Activated CD4-positive, alpha-beta T cell treated with anti-CD3 and anti-CD28 coated beads, Interleukin-2, amount 50 U/mL, for 48 hours (primary cell): ENCODE measurements at regions not wholly inside any gene's neighbourhood (a gene's known extent, or its start where the extent isn't known, plus 50 kb on each side); places are given as distances from the start of the nearest gene placed in this dataset.
"Not testable (repeated sequence)": the region's sequence is repeated elsewhere in the genome, so short reads cannot be mapped to it uniquely, and the experiment has no call there.

Experiments
- DNase-seq, 2 experiments: peaks; one replicate each; pipeline ENCODE4 v3.0.0-alpha.2; 2020

DNA sequence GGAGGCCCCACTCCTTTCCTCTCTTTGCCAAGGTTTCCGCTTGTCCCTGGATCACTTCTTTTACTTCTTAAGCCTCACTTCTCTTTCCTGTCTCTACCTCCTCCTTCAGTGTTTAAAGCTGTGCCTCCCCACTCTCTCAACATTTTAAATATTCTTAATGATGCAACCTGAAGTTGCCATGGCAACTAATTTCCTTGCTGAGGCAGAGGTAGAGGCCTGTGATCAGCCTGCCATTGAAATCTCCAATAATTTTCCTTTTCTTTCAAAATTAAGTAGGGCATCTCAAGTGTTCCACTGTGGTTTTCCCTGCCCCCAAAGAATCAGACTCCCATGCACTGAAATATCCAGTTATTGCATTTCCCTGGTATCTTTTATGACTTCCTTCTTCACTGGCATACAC is 108.6 kb upstream of the VRK1 start:
- DNase-seq: no peak

DNA sequence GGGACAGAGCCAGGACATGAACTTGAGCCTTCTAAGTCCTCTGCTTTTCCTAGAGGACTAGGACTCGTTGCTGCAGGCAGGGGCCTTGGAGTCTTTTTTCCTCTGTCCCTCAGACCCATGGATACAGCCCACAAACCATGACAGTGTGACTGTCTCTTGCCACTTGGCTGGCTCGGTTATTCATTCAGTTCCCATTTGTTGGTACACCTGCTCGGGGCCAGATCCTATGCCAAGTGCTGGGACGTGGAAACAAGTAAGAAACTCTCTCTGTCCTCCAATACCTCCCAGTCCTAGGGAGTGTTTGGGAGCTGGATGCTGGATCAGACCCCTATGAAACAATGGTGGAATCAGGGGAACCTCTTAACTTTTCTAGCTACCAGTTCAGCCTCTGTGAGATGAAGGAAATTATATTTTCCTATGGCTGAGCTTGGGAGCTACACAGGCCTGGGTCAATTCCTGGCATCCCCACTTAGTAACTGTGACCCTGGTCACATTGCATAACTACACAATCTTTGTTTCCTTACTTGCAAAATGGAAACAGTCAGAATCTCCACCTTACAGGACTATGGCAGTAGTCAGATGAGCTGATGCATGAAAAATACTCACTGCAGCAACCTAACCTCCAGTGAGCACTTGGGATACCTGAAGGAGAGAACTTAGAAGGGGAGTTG is 106.3 kb upstream of the VRK1 start:
- no peak for DNase-seq

DNA sequence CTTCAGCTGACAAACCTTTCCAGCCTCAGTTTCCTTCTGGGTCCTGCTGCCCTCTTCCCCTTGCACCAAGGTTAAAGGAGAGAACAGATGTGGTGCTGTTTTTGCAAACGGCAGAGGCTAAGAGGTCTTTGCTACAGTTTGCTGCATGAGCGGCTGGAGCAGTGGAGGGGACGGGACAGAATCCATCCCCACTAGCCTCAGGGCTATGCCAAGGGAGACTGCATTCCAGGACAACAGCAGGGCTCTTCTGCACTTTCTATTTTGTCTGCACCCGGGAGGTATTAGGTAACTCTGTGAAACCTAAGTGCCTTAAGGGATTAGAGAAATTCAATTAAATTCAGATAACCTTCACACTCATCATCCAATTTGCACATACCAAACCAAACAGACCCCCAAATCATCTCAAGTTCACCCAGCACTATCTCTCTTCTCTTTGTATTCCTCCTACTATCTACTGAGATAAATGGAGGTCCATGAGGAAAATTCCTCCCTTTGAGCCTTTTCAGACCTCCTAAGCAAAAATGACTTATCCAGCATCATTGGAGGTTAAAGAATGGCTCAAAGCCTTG is 103.8 kb upstream of the VRK1 start:
- DNase-seq: no peak

DNA sequence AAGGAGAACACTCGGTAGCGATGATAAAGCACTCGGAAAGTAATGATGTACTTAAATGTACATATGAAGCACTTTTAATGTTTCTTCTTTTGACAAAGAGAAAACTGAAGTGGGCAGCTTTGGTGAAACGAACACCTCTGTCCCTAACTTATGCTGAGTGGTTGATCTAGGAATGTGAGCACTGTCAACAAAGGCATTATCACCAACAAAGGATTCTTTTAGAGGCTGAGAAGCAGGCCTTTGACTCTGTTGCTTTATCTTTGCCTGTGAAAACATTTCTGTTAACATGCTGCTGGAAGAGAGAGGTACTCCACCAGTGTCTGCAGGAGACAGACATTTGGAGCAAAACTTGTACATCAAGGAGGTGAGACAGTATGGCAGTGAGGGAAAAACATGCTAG is 103.2 kb upstream of the VRK1 start:
- DNase-seq: no peak

DNA sequence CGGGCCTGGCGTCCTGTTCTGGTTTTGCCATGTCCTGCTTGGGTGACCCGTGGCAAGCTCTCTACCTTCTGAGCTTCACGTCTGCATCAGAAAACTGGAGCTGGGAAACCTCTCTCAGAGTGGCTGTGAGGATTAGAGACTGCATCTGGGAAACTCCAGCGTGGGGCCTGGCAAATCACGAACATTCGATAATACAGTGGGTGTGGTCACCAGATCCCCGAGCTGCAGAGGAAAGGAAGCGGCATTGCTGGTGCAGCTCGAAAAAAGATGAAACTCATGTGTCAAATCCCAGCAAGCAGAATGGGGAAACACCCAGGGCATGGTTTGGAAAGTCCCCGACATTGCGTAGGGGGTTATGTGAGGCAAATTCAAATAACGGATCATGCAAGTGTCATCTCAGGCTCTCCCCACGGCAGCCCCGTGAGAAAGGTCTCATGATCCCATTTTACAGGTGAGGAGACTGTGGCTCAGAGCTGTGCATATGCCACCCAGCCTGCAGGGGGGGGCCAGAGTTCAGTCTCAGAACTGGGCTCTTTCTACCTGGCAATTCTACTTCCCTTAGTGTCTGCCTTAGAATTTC is 98.1 kb upstream of the VRK1 start:
- DNase-seq: peak; percentile 34 to 35

DNA sequence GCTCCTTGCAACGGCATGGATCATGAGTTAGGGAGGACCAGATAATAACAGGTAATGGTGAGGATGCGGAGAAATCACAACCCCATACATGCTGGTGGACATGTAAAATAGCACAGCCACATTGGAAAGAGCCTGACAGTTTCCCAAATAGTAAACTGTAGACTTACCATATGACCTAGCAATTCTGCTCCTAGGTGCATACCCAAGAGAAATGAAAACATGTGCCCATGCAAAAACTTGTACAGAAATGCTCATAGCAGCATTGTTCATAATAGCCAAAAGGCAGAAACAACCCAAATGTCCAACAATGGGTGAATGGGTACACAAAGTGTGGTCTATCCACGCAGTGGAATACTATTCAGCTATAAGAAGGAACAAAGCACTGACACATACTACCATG is 97.5 kb upstream of the VRK1 start:
- no peak for DNase-seq

DNA sequence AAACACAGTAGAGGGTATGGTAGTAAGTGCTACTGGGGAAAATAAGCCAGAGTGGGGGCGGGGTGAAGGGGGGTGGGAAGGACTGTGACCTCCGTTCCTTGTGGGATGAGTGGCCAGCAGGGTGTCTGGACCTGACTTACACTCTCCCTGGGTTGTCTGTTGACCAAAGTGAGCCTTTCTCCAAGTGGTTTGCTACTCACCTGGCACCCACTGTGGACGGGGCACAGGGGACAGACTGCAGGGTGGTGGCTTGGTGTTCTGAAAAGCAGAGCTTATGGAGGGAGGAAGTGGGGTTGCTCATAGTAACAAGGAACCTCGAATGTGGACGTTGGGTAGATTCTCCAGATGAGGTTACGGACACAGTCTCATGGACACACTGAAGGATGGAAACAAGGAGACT is 94.4 kb upstream of the VRK1 start:
- DNase-seq: no peak

DNA sequence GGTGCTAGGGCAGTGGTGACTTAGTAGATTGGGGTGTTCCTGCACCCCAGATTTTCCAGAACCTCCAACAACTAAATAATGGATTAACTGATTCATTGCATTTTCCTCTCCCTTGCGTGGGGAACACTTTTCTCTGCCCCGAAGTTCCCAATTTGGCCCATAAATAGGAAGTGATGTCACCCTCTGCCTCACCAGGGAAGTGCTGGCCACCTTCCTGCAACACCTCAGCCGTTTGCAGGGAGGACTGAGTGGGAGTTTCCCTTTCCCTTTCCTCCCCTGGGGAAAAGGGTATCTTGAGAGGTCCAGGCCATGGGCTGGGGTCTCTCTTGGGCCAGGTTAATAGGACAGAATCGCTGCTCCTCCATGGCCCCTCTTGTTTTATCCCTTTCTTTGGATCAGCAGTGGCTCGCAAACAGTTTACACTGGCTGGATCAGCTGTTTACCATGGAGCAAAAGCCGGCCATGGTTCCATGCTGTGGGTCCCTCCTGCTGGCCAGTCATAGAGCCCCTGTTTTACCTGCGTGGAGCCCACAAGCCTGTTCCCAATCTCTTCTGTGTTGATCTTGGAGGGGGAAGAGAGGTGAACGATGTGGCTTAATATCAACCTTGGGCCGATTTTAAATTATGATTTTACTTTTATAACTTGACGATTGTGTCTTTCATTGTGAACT is 91.6 kb upstream of the VRK1 start:
- DNase-seq: no peak

DNA sequence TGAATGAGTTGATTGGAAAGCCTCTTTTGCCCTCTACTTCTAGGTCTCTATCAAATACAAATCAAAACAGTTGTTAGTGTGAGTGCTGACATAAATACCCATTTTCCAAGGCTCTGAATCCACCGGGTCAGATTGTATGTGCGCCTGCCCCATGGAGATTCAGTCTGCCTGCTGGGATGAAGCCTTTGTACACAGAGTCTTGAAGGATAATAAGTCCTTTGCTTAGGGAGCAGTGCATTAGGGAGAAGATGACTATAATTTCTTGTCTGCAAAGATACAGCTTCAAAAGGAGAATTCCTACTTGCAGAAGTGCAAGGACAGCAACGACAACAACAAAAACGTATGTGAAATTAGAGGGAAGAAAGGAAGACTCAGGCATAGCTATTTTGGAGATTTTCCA is 90.3 kb upstream of the VRK1 start:
- DNase-seq: no peak

DNA sequence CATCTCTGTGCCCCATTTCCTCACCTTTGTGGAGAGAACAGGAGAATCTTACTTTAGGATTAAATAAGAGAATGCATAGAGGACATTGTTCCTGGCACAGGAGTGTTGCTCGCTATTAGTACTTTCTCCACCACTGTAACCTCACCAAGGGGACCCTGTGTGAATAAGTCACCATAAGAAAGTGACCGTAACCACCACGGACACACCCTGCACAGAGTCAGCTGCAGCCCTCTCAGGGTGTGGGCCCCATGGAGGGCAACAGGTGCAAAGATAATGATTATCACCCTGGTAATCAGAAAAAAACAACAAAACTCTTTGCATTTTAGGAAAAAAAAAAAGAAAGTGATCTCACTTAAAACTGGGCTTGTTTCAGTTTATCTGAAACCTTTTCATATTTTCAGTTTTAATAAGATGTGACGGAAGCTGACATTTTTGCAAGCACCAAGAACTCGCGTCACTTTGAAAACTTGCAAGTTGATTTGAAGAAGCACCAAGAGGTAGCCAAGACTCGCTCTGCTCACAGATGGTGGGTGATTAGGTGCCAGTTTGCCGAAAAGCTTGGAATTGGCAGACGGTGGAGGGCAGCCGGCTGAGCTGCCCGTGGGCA is 87.0 kb upstream of the VRK1 start:
- DNase-seq: no peak

DNA sequence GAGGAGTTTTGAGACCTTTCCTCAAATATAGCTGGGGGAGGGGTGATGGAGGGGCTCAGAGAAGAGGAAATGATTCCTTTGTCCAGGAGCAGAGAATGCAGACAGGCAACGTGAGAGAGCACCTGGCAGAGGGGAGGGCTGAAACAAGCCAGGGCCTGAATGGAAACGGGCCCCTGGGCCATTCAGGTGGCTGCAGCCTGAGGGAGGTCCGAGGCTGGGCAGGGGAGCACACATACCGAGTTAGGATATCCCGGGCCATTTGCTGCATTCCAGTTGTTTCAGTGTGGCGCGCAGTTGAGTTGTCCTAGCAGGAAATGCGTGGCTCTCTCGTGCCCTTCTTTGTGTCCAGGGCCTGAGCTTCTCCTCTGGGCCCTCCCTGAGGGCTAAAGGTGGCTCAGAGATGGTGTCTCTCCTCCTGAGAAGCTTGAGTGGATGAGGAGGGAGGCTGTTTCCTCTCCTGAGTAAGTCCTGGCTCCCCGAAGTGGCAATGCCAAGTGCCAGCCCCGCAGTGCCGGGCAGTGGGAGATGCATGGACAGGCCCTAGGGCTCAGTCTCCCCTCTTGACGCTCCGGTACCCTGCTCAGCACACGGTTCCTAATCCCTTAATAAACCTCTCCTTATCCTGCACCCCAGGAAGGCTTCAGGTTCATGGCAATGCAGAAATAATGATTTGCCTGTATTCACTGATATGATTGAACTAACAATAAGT is 85.5 kb upstream of the VRK1 start:
- no peak for DNase-seq

DNA sequence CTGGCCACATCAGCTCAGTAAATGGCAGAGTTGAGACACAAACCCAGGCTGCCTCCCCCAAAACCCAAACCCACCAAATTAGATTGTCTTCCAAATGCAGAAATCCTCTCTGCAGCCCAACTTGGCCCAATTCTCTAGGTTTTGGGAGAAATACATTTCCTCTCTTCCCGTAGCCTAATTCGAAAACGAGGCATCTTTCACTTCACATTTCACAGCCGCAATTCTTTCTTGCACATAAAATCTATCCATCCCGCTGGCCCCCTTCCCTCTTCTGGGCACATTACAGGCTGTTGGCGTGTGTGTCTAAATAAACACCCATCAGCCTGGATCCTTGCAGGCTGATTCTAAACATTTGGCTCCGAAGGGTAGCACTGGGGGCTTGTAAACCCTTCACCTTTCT is 83.8 kb upstream of the VRK1 start:
- DNase-seq: no peak

DNA sequence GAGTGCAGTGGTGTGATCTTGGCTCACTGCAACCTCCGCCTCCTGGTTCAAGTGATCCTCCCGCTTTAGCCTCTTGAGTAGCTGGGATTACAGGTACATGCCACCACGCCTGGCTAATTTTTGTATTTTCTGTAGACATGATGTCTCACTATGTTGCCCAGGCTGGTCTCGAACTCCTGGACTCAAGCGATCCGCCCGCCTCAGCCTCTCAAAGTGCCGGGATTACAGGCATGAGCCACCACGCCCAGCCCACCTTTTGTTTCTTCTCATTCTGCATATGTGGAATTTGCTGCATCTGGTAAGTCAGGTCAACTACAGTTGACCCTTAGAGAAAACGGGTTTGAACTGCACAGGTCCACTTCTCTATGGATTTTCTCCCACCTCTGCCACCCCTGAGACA is 82.6 kb upstream of the VRK1 start:
- DNase-seq: not testable (repeated sequence)

DNA sequence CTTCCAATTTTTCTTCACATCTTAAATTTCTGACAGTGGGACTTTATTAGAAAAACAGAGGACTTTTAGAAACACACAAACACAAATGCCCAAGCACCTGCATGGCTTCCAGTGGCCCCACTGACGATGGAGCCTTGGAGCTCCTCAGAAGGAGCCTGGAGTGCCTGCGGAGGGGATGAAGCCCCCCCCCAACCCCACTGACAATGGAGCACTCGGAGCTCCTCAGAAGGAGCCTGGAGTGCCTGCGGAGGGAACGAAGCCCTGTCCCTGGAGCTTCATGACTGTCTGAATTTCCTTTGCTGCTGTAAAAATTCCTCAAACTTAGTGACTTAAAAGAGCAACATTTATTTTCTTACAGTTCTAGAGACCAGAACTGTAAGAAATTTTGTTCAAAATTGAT is 80.1 kb upstream of the VRK1 start:
- DNase-seq: no peak

DNA sequence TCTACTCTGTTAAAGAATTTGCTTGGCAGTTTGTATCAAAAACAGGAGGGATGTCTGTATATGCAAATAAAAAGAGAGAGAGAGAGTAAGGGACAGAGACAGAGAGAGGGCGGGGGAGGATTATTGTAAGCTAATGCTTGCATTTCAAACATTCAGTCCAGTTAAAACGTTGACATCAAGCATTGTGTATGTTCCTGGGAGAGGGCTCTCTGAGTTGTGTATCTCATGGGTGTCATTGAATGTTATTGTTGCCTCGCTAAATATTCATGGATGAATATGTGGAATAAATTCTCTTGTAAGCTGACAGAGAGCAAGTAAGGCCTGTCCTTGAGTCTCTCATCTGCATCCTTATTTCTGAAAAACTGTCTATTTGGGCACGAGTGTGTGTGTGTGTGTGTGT is 78.8 kb upstream of the VRK1 start:
- no peak for DNase-seq

DNA sequence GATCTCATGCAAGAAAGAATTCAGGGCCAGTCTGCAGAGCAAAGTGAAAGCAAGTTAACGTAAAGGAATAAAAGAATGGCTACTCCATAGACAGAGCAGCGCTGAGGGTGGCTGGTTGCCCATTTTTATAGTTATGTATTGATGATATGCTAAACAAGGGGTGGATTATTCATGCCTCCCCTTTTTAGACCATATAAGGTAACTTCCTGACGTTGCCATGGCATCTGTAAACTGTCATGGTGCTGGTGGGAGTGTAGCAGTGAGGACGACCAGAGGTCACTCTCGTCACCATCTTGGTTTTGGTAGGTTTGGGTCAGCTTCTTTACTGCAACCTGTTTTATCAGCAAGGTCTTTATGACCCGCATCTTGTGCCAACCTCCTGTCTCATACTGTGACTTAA is 76.5 kb upstream of the VRK1 start:
- not testable (repeated sequence) for DNase-seq

DNA sequence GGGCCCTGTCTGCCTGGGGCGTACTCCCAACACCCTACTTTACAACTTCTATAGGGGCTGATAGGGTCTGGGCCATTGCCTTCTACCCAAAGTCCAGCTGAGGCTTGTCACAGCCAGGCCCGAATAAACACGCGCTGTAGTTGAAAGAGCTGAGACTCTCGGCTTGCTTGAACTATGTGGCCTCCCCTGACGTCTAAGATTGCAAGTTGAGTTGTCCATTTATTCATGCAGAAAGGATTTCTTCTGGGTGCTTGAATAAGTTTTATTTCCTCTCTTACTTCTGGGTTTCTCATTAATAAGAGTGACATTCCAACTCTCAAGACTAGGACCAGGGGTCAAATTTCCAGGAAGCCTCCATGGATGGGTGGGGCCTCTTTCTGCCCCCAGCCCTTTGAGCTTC is 74.4 kb upstream of the VRK1 start:
- DNase-seq: no peak

DNA sequence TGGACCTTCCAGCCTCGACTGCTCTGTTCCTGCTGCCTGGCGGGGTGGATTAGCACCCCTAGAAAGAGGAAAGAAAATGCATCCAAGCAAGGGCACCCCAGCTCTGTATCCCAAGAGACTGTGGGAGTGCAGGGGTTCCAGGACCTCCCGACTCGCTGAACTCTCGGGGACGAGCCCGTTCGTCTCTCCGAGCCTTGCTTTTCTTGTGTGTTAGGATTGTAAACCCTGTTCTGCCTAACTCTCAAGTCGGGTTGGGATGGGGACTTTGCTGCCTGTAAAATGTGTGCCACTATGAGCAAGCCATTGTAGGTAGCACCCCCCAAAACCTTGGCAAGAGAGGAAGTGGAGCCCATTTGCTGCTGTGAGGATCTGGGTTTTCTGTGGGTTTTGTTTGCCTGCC is 73.2 kb upstream of the VRK1 start:
- no peak for DNase-seq

DNA sequence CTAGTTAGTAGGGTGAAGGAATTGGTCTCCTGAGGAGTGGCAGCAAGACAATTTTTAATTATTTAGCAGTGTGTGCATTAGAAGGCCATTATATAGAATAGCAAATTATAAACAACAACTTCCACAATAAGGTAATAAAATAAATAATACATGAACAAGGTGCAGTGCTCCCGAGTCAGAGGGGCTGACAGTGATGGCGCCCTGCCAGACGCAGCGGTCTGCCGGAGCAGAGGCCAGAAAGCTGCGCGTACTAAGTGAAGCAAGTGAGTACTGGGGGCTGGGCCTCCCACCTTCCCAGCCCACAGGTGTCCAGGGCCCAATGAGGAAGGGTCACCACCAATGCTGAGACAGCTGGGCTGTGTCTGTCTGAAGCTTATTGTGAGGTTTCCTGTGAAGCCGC is 72.0 kb upstream of the VRK1 start:
- DNase-seq: no peak

DNA sequence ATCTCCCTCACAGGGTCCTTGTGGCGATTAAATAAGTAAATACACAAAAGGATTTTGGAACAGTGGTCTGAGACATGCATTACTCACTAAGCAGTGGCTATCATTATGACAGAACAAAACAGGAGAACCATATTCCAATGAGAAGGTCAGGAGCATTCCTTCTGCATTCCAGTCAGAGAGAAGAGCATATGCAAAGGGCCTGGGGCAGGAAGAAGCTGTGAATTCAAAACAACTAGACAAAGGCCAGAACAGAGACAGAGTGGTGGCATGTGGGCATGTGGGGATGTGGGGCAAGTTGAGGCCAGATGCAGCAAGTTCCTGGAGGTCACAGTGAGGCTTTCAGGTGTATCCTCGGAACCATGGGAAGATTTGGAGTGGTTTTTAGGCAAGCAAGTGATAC is 70.1 kb upstream of the VRK1 start:
- DNase-seq: no peak

DNA sequence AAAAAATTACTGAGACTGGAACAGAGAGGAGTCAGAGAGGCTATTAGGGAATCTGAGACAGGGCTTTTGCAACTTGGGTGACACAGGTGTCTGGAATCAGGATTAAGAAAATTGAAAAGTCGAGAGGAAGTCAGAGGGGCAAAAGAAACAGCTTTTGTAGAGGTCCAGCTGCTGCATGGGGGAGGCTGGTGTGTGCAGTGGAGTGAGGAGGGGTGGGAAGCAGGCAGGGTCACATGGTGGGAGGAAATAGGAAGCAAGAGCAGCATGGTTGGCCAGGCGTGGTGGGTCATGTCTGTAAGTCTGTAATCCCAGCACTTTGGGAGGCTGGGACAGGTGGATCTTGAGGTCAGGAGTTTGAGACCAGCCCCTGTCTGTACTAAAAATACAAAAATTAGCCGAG is 69.7 kb upstream of the VRK1 start:
- DNase-seq: no peak

DNA sequence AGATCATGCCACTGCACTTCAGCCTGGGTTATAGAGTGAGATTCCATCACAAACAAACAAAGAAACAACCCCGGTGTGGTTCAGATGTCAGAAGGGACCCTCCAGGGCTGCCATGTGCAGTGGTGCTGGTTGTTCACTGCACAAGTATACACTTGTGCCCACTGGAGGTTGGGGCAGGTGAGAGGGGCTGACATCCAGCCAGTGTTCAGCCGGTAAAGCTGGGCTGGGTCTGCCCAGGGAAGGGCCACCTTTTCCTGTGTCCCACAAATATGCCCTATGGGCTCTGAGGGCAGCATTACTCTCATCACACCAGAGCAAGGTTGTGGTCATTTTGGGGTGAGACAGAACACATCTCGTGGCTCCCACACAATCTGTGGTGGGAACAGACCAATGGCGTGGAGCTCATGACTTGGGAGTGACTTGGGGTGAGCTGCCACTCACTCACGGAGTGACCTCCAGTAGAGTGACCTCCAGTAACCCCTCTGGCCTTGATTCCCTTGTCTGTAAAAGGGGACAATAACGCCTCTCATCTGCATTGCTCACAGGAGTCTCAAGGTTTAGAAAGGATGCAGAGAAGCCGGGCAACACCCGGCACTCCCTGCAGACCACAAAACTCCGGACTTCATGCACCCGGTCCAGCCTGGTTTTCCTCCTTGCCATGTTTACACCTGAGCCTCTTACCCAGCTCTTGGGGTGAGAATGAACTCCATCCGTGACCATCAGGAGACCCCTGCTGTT is 69.0 kb upstream of the VRK1 start:
- DNase-seq: no peak

DNA sequence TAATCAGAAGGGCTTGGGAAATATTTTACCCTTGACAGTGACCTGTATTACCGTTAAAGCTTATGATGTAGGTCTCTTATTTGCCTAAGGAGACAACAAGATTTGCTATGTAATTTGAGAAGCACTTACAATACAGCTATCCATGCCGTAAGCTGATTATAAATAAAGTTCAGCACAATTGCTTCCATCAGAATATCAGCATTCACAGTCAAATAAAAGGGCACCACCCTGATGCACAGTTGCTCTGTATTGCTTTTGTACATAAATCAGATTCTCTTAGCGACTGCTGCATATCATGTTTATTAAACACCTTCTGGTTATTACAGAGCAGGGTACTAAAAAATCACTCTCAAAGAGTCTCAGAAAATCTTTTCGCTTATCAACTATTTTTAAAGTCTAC is 67.3 kb upstream of the VRK1 start:
- no peak for DNase-seq
